Neural cell (in vitro differentiated cells): ENCODE measurements at regions not wholly inside any gene's neighbourhood (a gene's known extent, or its start where the extent isn't known, plus 50 kb on each side); places are given as distances from the start of the nearest gene placed in this dataset.

Experiments
- CTCF ChIP-seq: fragments of 450-650 bp; IDR thresholded peaks from 2 replicates; pipeline ENCODE4 v1.5.1; 2014; ENCODE audit warnings: antibody characterized with exemption, mild to moderate bottlenecking, moderate library complexity; ENCODE audit not compliant: poor library complexity, severe bottlenecking
- EZH2 ChIP-seq: fragments of 200-600, 300-800 bp; shearing (Covaris generic), sonication (generic); IDR thresholded peaks from 2 replicates; pipeline ENCODE4 v1.6.1; 2014; ENCODE audit warnings: antibody characterized with exemption, low read length, borderline replicate concordance, mild to moderate bottlenecking; ENCODE audit not compliant: insufficient read depth, poor library complexity, severe bottlenecking
- POLR2AphosphoS5 ChIP-seq: IDR thresholded peaks from 2 replicates; pipeline ENCODE4 v1.6.1; 2012
- SMC3 ChIP-seq: fragments of 450-650 bp; conservative IDR thresholded peaks from 2 replicates; pipeline ENCODE4 v1.6.1; 2014; ENCODE audit warnings: antibody characterized with exemption, mild to moderate bottlenecking, moderate library complexity; ENCODE audit not compliant: poor library complexity
- TAF1 ChIP-seq: IDR thresholded peaks from 2 replicates; pipeline ENCODE4 v1.6.1; 2012; ENCODE audit warnings: low read depth

- no peak for TF ChIP-seq CTCF
- TF ChIP-seq POLR2AphosphoS5: no peak
- TF ChIP-seq TAF1: no peak
- TF ChIP-seq EZH2: no peak
- TF ChIP-seq SMC3: no peak
Measured at GRCh38 chr1:101151286-101151685, 85.5 kb upstream of the S1PR1 start.
